GM12891 (cell line): ENCODE measurements at regions not wholly inside any gene's neighbourhood (a gene's known extent, or its start where the extent isn't known, plus 50 kb on each side); places are given as distances from the start of the nearest gene placed in this dataset.

Source experiments
- DNase-seq: peaks from one replicate; pipeline ENCODE4 v3.0.0; 2011; ENCODE audit warnings: low spot score; ENCODE audit not compliant: insufficient read length
- FAIRE-seq: peaks from 2 replicates; lab custom pipeline; 2011; peaks lifted over from hg19 to GRCh38; lab: Jason Lieb, UNC
- PAX5 ChIP-seq: IDR thresholded peaks from 2 replicates; pipeline ENCODE4 v1.6.1; 2011; ENCODE audit warnings: low read length, moderate library complexity, mild to moderate bottlenecking; ENCODE audit not compliant: insufficient read depth, severe bottlenecking
- POLR2A ChIP-seq: IDR thresholded peaks from 2 replicates; pipeline ENCODE4 v1.6.1; 2011; ENCODE audit warnings: low read depth, low read length, control low read depth
- POLR2AphosphoS5 ChIP-seq: IDR thresholded peaks from 2 replicates; pipeline ENCODE4 v1.6.1; 2011; ENCODE audit warnings: low read depth, low read length, control low read depth
- POU2F2 ChIP-seq: IDR thresholded peaks from 2 replicates; pipeline ENCODE4 v1.6.1; 2011; ENCODE audit warnings: low read depth, mild to moderate bottlenecking, control low read depth, low read length, moderate library complexity
- SPI1 ChIP-seq: IDR thresholded peaks from 2 replicates; pipeline ENCODE4 v1.6.1; 2011; ENCODE audit warnings: low read depth, low read length, control low read depth
- TAF1 ChIP-seq: IDR thresholded peaks from 2 replicates; pipeline ENCODE4 v1.6.1; 2011; ENCODE audit warnings: low read depth, low read length, control low read depth

DNA sequence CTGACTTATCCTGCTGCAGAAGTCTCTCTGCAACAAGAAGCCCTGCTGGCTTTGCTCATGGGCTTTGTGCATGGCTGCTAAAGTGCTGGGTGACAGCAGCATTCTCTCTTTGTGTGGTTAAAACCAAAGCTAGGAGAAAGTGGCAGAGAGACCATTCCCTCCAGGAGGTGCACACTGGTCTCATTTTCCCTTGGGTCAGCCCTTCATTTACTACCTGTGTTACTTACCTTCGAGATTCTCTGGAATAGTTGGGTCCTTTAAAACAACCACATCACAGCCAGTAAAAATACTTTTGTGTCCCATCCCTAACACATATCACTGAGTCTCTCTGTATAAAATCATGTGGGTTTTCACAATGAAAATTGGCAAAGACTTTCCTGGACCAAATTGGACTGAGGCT lies 315.5 kb downstream of the IRX1 start:
- TF ChIP-seq POLR2AphosphoS5 (no peak), POLR2A (no peak), POU2F2 (no peak), TAF1 (no peak), SPI1 (no peak), PAX5 (no peak)
- DNase-seq (no peak), FAIRE-seq (no peak)

DNA sequence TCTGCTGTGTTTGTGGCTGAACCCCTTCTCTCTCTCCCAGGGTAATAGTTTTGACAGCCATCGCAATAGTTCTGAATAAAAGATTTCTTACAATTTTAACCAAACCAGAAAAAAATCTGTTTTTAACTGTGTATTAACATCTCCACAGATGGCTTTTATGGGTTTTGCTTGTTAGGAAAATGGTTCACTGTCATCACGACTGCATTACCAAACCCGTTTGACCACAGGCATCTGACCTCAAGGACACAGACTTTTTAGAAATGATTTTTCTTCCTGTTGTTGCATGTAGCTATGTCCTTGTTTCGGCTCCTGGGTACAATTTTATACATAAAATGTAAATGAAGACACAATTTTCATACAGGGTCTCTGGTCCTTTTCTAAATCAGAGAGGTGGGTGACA lies 316.1 kb downstream of the IRX1 start:
- DNase-seq (no peak), FAIRE-seq (no peak)
- TF ChIP-seq POLR2AphosphoS5 (no peak), PAX5 (no peak), POLR2A (no peak), SPI1 (no peak), POU2F2 (no peak), TAF1 (no peak)

DNA sequence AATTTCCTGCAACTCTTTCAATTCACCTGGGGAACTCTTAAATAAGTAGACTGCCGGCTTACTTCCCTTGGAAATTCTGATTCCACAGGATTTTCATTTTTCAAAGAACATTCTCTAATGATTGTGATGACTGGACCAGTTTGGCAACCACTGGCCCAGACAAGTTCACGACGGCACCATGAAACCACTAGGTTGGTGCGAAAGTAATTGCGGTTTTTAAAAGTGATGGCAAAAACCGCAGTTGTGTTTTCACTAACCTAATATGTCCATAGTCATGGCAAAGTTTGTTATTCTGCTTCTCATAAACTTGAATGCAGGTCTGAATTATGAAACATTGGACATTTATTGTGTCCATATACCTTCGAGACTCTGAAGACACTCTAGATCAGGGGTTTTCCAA lies 317.2 kb downstream of the IRX1 start:
- TF ChIP-seq POLR2A: no peak
- TF ChIP-seq SPI1: no peak
- TF ChIP-seq POLR2AphosphoS5: no peak
- no peak for TF ChIP-seq TAF1
- no peak for TF ChIP-seq PAX5
- TF ChIP-seq POU2F2: no peak
- FAIRE-seq (no peak), DNase-seq (no peak)

DNA sequence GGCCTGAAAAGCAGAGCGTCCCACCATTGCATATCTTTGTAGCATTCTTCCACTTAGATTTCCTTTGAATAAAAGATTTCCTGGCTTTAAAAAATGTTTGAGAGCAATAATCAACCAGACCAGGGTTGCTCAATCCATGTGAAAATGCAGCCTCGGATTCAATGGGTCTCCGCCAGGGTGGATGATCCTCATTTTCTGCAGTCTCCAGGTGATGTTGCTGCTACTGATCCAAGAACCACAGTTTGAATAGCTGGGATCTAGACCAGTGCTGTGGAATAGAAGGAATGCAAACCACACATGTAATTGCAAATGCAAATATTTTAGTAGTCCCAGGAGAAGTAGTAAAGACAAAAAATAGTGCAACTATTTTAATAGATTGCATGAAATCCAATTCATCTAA lies 317.6 kb downstream of the IRX1 start:
- DNase-seq (no peak), FAIRE-seq (no peak)
- TF ChIP-seq PAX5 (no peak), POLR2A (no peak), POU2F2 (no peak), TAF1 (no peak), POLR2AphosphoS5 (no peak)

DNA sequence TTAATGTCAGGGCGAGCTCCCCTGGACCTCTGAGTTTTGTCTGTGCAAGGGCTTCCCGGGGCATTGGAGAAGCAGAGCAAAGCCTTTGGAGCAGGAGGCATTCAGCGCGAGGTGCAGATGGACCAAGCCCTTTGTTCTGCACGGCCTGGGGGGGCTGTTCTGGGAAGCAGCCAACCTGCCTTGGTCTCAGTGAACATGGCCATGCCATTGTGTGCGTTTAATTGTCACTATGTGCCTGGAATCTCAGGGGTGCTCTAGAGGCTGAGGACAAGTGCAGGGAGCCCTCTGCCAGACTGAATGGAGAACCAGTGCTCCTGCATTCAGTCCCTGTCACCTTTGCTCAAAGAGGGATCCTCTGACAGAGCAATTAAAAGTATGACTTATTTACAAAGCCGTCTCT lies 329.4 kb downstream of the IRX1 start:
- no peak for DNase-seq
- FAIRE-seq: no peak
- no peak for TF ChIP-seq POLR2A

DNA sequence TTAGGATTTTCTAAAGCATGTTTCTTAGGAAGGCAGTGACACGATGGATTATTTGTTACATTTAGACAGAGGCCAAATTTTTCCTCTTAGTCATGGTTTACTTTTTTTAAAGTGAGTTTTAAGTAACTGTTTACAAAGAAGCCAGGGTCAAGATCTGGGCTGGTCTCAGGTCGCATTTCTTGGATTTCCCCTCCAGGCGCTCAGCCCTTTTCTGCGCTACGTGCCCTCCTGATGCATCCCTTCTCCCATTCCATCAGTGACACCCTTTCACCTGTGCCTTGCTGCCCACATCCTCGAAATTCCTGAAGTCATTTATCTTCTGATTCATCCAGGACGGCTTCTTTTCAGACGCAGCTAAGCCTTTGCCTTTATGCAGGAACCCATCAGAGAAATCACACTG lies 330.3 kb downstream of the IRX1 start:
- TF ChIP-seq POLR2AphosphoS5 (no peak), SPI1 (no peak), POU2F2 (no peak), TAF1 (no peak), PAX5 (no peak), POLR2A (no peak)
- FAIRE-seq (no peak), DNase-seq (no peak)

DNA sequence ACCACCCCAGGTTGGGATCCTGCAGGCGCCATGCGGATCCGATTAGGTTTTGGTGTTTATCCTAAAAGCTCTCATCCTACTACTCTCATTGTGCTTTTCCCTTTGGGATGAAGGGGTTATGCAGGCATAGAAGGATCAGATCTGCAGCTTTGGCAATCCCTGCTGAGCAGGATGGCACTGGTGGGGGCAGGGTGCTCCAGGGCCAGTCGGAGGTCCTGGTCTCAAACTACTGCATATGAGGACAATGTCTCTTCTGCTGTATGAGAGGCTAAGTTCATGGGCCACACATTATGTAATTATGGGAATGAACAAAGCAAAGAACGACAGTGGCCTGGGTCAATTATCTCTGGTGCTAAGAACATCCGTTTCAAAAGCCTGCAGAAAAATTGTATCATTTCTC lies 334.2 kb downstream of the IRX1 start:
- FAIRE-seq (no peak), DNase-seq (no peak)
- TF ChIP-seq SPI1 (no peak), TAF1 (no peak), POLR2A (no peak), POLR2AphosphoS5 (no peak), PAX5 (no peak), POU2F2 (no peak)

DNA sequence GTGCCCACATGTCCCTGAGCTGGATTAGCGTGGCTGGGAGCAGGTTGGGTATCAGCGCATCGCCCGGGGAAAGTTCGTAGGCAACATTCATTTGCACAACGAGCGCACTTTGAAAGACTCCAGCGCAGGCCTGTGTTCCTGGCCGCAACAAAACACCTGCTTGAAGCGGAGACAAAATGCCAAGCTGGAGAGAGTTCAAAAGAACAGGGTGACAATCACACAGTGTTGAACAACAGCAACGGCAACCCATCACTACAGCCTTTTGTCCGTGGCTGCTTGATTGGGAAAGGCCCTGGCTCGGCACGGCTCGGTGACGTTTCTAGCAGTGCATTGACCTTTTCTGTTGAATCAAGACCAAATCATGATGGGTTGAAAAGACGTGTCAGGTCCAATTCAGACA lies 336.3 kb downstream of the IRX1 start:
- FAIRE-seq (no peak), DNase-seq (no peak)
- no peak for TF ChIP-seq POLR2A

DNA sequence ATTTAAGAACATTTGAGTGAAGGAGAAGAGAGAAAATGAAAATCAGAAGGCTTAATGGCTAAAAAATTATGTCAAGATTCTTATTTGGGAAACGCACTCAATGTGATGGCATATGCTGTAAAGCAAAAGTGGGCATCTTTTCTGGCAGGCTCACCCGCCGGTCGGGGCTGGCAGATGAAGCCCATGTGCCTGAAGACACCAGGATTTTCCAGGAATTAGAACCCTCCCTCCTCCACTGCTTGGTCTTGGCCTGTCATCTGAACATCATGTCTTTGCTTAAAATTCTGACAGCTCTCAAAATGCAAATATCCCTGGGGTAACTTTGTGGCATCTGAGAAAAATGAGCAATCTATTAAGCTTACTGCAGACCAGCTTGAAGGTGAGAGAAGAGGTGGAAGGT lies 337.9 kb downstream of the IRX1 start:
- FAIRE-seq: no peak
- TF ChIP-seq PAX5: no peak
- no peak for TF ChIP-seq POLR2A
- no peak for TF ChIP-seq SPI1
- no peak for DNase-seq

DNA sequence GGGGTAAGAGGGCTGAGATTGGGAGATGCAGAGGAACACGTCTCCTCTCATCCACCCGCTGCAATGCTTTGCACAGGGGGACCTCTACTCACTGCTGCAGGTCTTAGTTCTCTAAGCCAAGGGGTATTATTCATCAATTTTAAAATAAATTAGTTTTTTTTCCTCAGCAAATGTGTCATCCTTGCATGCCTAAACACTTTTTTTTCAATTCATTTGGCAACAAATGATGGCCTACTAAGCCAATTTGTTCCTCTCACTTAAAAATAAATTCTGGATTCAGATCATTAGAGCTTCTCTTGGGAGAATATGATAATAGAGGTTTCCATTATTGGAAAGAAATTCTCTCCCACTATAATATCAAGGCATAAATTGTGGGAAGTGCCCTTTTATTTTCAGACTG lies 338.3 kb downstream of the IRX1 start:
- no peak for TF ChIP-seq PAX5
- DNase-seq (no peak), FAIRE-seq (no peak)

DNA sequence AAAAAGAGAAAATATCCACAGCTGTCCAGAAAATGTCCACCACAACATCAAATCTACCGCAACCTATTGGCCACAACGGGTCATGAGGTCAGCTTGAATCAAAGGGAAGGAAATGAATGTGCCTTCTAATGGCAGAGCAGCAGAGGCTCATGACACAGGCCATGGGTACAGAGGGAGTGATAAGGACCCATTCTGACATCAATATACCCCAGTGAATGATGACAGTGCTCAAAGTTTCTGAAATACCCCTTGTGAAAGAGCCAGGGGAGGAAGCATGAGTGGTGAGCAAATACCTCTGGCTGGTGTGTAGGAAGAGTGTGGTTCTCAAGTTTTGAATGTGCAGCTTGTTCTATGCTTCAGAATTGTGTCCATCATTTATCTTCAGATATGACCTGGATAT lies 348.2 kb downstream of the IRX1 start:
- FAIRE-seq: no peak

DNA sequence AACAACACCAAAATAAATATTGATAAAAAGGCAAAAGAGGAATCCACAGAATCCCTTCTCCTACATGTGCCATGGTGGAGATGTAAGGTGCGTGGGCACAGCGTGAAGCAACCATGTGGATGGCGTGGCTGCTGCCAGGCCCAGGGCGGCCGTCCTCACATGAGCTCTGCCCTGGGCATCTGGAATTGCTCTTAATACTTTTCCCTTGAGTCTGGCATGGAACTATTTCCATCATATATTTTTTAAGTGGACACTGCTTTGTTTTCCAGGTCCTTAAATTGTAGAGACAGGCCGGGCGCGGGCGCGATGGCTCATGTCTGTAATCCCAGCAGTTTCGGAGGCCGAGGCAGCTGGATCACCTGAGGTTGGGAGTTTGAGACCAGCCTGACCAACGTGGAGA lies 349.3 kb downstream of the IRX1 start:
- FAIRE-seq (no peak), DNase-seq (no peak)
- no peak for TF ChIP-seq POLR2A
- no peak for TF ChIP-seq POU2F2
- no peak for TF ChIP-seq SPI1
- no peak for TF ChIP-seq TAF1

More for the DNA sequence above, 348.2 kb downstream of the IRX1 start:
- no peak for DNase-seq
- TF ChIP-seq TAF1 (no peak), POLR2A (no peak), PAX5 (no peak), SPI1 (no peak), POU2F2 (no peak), POLR2AphosphoS5 (no peak)
